K562 (cell line): ENCODE measurements at regions not wholly inside any gene's neighbourhood (a gene's known extent, or its start where the extent isn't known, plus 50 kb on each side); places are given as distances from the start of the nearest gene placed in this dataset.

Source experiments
- ATAC-seq: fragments of 200-7000 bp; cut with Tn5 transposase; 3 replicates; pipeline ENCODE4 v1.9.1; 2020; ENCODE audit warnings: moderate library complexity
- BruUV-seq: library from RNA; stranded (reverse); fragments of 400-500 nt; replicated peaks from 2 replicates; lab custom pipeline; 2021; lab: Mats Ljungman, UMichigan
- CTCF ChIA-PET: fragments of 300-600 bp; formaldehyde crosslinking; extraction: SDS; loops from one replicate; lab custom pipeline; 2021; ENCODE audit warnings: low intra/inter-chr PET ratio; lab: Yijun Ruan, JAX
- POLR2A ChIA-PET: fragments of 300-600, 350-650 bp; sonication (Branson Sonifier 250); formaldehyde crosslinking; extraction: SDS; loops from one replicate; lab custom pipeline; 2021; ENCODE audit warnings: antibody characterized with exemption, inconsistent platforms; lab: Yijun Ruan, JAX
- DNase-seq, 4 experiments: peaks; one replicate each; pipeline versions ENCODE4 v3.0.0 to v3.0.0-alpha.2; 2011 to 2018; ENCODE audit warnings: low spot score in 3 of 4, mixed read lengths in 3 of 4; ENCODE audit errors: extremely low read depth in 1 of 4
- FAIRE-seq: peaks from 2 replicates; lab custom pipeline; 2011; peaks lifted over from hg19 to GRCh38; lab: Jason Lieb, UNC
- H2AFZ ChIP-seq: 2 replicates; pipeline ENCODE4 v1.6.0; 2011; ENCODE audit warnings: low read depth, low read length, control low read depth, inconsistent platforms
- H3K27ac ChIP-seq: fragments of 200-600 bp; 3 replicates; pipeline ENCODE4 v1.8.0; 2011; ENCODE audit warnings: low read depth, mild to moderate bottlenecking, control low read depth, inconsistent platforms, low read length, moderate library complexity, mixed read lengths; ENCODE audit errors: extremely low read depth
- H3K27me3 ChIP-seq, 2 experiments: fragments of 300-600 bp in 1 of 2; 2 replicates in 1 of 2; 3 replicates in 1 of 2; pipeline versions ENCODE4 v1.6.0 to v1.8.0; 2011; ENCODE audit warnings: inconsistent platforms in 2 of 2, low read length in 2 of 2, mild to moderate bottlenecking in 1 of 2, mixed read lengths in 1 of 2, moderate library complexity in 1 of 2; ENCODE audit not compliant: control insufficient read depth in 2 of 2, insufficient read depth in 2 of 2
- H3K36me3 ChIP-seq: fragments of 300-600 bp; 3 replicates; pipeline ENCODE4 v1.8.0; 2011; ENCODE audit warnings: mild to moderate bottlenecking, low read length, inconsistent platforms; ENCODE audit not compliant: control insufficient read depth, insufficient read depth
- H3K4me1 ChIP-seq, 2 experiments: fragments of 200-600 bp in 1 of 2; replicated peaks in 1 of 2; 2 replicates in 1 of 2; 3 replicates in 1 of 2; pipeline versions ENCODE4 v1.5.1 to v1.8.0; 2011; ENCODE audit warnings: inconsistent platforms in 2 of 2, low read length in 2 of 2, mild to moderate bottlenecking in 1 of 2, mixed read lengths in 1 of 2, moderate library complexity in 1 of 2; ENCODE audit not compliant: control insufficient read depth in 2 of 2, insufficient read depth in 2 of 2
- H3K4me2 ChIP-seq: 2 replicates; pipeline ENCODE4 v1.6.1; 2011; ENCODE audit warnings: low read length, control low read depth, inconsistent platforms, mixed read lengths; ENCODE audit not compliant: insufficient read depth
- H3K4me3 ChIP-seq: fragments of 200-600 bp; sonication (generic), shearing (Covaris generic); 2 replicates; pipeline ENCODE4 v1.5.1; 2016; ENCODE audit warnings: control low read depth, inconsistent platforms
- H3K79me2 ChIP-seq: fragments of 200-600 bp; 3 replicates; pipeline ENCODE4 v1.8.0; 2011; ENCODE audit warnings: low read length, inconsistent platforms; ENCODE audit not compliant: control insufficient read depth, insufficient read depth
- H3K9ac ChIP-seq, 2 experiments: 2 replicates each; pipeline versions ENCODE4 v1.6.0 to v1.6.1; 2011; ENCODE audit warnings: low read depth in 2 of 2, low read length in 2 of 2, control low read depth in 1 of 2, inconsistent platforms in 1 of 2, mild to moderate bottlenecking in 1 of 2, mixed read lengths in 1 of 2; ENCODE audit not compliant: insufficient read depth in 1 of 2
- H3K9me1 ChIP-seq: one replicate; pipeline ENCODE4 v1.6.0; 2011; ENCODE audit warnings: inconsistent platforms, mild to moderate bottlenecking, low read length, moderate library complexity; ENCODE audit not compliant: control insufficient read depth, insufficient read depth
- H3K9me3 ChIP-seq: replicated peaks from 2 replicates; pipeline ENCODE4 v1.5.1; 2011; ENCODE audit warnings: low read depth, low read length, inconsistent platforms; ENCODE audit not compliant: control insufficient read depth, insufficient read depth
- H4K20me1 ChIP-seq: replicated peaks from 2 replicates; pipeline ENCODE4 v1.6.1; 2011; ENCODE audit warnings: low read length, inconsistent platforms, mixed read lengths; ENCODE audit not compliant: control insufficient read depth, insufficient read depth
- BRF2 ChIP-seq: IDR thresholded peaks from 3 replicates; pipeline ENCODE4 v1.6.1; 2011; ENCODE audit warnings: borderline replicate concordance, mild to moderate bottlenecking; ENCODE audit not compliant: insufficient read length, insufficient read depth
- DPF2 ChIP-seq: fragments of 450-650 bp; IDR thresholded peaks from 2 replicates; pipeline ENCODE4 v1.6.1; 2016
- ETV1 ChIP-seq: fragments of 450-650 bp; conservative IDR thresholded peaks from 2 replicates; pipeline ENCODE4 v1.6.1; 2016; ENCODE audit warnings: missing genetic modification characterization, control low read depth, low read depth, missing compliant biosample characterization
- ILF3 ChIP-seq: fragments of 450-650 bp; IDR thresholded peaks from 2 replicates; pipeline ENCODE4 v1.6.1; 2018; ENCODE audit warnings: antibody characterized with exemption, mild to moderate bottlenecking, moderate library complexity, borderline replicate concordance
- POLR2H ChIP-seq: IDR thresholded peaks from 2 replicates; pipeline ENCODE4 v1.6.1; 2016; ENCODE audit warnings: missing genetic modification characterization, low read depth, mild to moderate bottlenecking, control low read depth, missing compliant biosample characterization, moderate library complexity
- ZNF23 ChIP-seq: fragments of 250-450 bp; sonication (Bioruptor Pico); IDR thresholded peaks from 2 replicates; pipeline ENCODE4 v1.4.0; 2020; ENCODE audit warnings: mild to moderate bottlenecking
- ZNF444 ChIP-seq: fragments of 250-450 bp; sonication (Bioruptor Pico); IDR thresholded peaks from 2 replicates; pipeline ENCODE4 v1.4.0; 2020; ENCODE audit warnings: mild to moderate bottlenecking, moderate library complexity
- ZNF592 ChIP-seq: fragments of 450-650 bp; IDR thresholded peaks from 2 replicates; pipeline ENCODE4 v1.6.1; 2017; ENCODE audit warnings: antibody characterized with exemption, mild to moderate bottlenecking
- WGBS: fragments of 100-300 bp; shearing (Covaris generic); methylation state at CpG from one replicate; pipeline ENCODE4 v1.1.6; 2016; ENCODE audit warnings: low coverage, mixed read lengths; ENCODE audit not compliant: insufficient coverage; ENCODE audit errors: missing lambda C conversion rate; 5-methylcytosine and 5-hydroxymethylcytosine counted together
- in situ Hi-C: fragments of 300-500 bp; cut with MboI; formaldehyde crosslinking; loops from 4 replicates; pipeline ENCODE4 v1.15.0; 2018; ENCODE audit warnings: inconsistent platforms, mixed read lengths
- intact Hi-C: fragments of 100-400 bp; cut with micrococcal nuclease; formaldehyde crosslinking; loops from 2 replicates; pipeline ENCODE4 v1.14.2; 2022
- TF ChIP-seq, protein P1 (sequence below): fragments of 450-650 bp; IDR thresholded peaks from 2 replicates; pipeline ENCODE4 v1.6.1; 2017; ENCODE audit warnings: mild to moderate bottlenecking, moderate library complexity

GRCh38 chr2:146130290-146130689 lies 1610.4 kb upstream of the ZEB2 start:
- POLR2A ChIA-PET, result no interaction called here
- Histone ChIP-seq H4K20me1 (no peaks in the 10 kb centered on the region), H3K4me3 (no peak overlapping the region), H3K4me1 (no peaks in the 10 kb centered on the region), H3K27ac (no peak overlapping the region), H3K9me3 (no peaks in the 10 kb centered on the region), H3K9ac (no peak overlapping the region), H3K79me2 (no peaks in the 10 kb centered on the region)
- WGBS, result 6% methylated on average over 4 of the region's 4 CpGs
- no peak for FAIRE-seq
- TF ChIP-seq ILF3 (no peak), DPF2 (no peak), ZNF592 (no peak), POLR2H (tag) (no peak), ZNF23 (no peak), BRF2 (no peak), ZNF444 (CRISPR knock-in tag) (no peak), ETV1 (tag) (no peak)
- TF ChIP-seq, protein P1, sequence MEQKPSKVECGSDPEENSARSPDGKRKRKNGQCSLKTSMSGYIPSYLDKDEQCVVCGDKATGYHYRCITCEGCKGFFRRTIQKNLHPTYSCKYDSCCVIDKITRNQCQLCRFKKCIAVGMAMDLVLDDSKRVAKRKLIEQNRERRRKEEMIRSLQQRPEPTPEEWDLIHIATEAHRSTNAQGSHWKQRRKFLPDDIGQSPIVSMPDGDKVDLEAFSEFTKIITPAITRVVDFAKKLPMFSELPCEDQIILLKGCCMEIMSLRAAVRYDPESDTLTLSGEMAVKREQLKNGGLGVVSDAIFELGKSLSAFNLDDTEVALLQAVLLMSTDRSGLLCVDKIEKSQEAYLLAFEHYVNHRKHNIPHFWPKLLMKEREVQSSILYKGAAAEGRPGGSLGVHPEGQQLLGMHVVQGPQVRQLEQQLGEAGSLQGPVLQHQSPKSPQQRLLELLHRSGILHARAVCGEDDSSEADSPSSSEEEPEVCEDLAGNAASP, result no peak
- TF ChIP-seq, all 486 proteins: peak for 0
- intact Hi-C loops (no loop called here), in situ Hi-C loops (no loop called here)
- ATAC-seq (no peak), DNase-seq (no peak)
- no peaks in the 10 kb centered on the region for H3K36me3 ChIP-seq
- no peak overlapping the region for H3K4me2 ChIP-seq
- no peak overlapping the region for H2AFZ ChIP-seq
- BruUV-seq, result no TSS peak
- CTCF ChIA-PET, result no interaction called here
- H3K9me1 ChIP-seq, result no peaks in the 10 kb centered on the region
- no peaks in the 10 kb centered on the region for H3K27me3 ChIP-seq
